HepG2 (cell line): ENCODE measurements at regions not wholly inside any gene's neighbourhood (a gene's known extent, or its start where the extent isn't known, plus 50 kb on each side); places are given as distances from the start of the nearest gene placed in this dataset.

Source experiments
- ASH2L ChIP-seq: fragments of 300-600, 200-600 bp; sonication (generic); IDR thresholded peaks from 2 replicates; pipeline ENCODE4 v1.7.0; 2017; ENCODE audit warnings: low read depth, mild to moderate bottlenecking, moderate library complexity, mixed read lengths, low read length; ENCODE audit not compliant: insufficient read length
- CTCF ChIP-seq: sonication (generic); formaldehyde crosslinking; IDR thresholded peaks from 2 replicates; pipeline ENCODE4 v1.5.0; 2020; ENCODE audit warnings: mild to moderate bottlenecking, missing genetic modification reagents, moderate library complexity
- SMAD3 ChIP-seq: sonication (generic); formaldehyde crosslinking; IDR thresholded peaks from 2 replicates; pipeline ENCODE4 v1.4.0; 2020; ENCODE audit warnings: missing genetic modification reagents
- SUZ12 ChIP-seq: fragments of 150-350 bp; IDR thresholded peaks from 2 replicates; pipeline ENCODE4 v1.6.1; 2014; ENCODE audit warnings: low read depth, low read length
- ZNF570 ChIP-seq: sonication (generic); formaldehyde crosslinking; IDR thresholded peaks from 2 replicates; pipeline ENCODE4 v1.4.0; 2020; ENCODE audit warnings: mild to moderate bottlenecking, missing genetic modification reagents, borderline replicate concordance

GRCh38 chr3:147775816-147776530 is 366.8 kb downstream of the ZIC1 start:
- TF ChIP-seq ZNF570 (CRISPR knock-in tag) (no peak), ASH2L (no peak), SUZ12 (no peak), SMAD3 (CRISPR knock-in tag) (no peak), CTCF (no peak)
